Nephron (organoid): ENCODE measurements at regions not wholly inside any gene's neighbourhood (a gene's known extent, or its start where the extent isn't known, plus 50 kb on each side); places are given as distances from the start of the nearest gene placed in this dataset.
"Not testable (repeated sequence)": the region's sequence is repeated elsewhere in the genome, so short reads cannot be mapped to it uniquely, and the experiment has no call there.

Experiments
- H3K27ac Mint-ChIP-seq, 3 experiments: 2 replicates each; pipeline ENCODE4 v1.8.0; 2020; ENCODE audit warnings: mixed read lengths in 3 of 3, mild to moderate bottlenecking in 2 of 3, moderate library complexity in 1 of 3
- H3K27me3 Mint-ChIP-seq: 2 replicates; pipeline ENCODE4 v1.8.0; 2021; ENCODE audit warnings: low read depth, mild to moderate bottlenecking, moderate library complexity, mixed read lengths
- H3K36me3 Mint-ChIP-seq: 2 replicates; pipeline ENCODE4 v1.8.0; 2020; ENCODE audit warnings: low read depth, mixed read lengths
- H3K4me1 Mint-ChIP-seq: 2 replicates; pipeline ENCODE4 v1.8.0; 2020; ENCODE audit warnings: mixed read lengths
- H3K4me3 Mint-ChIP-seq, 3 experiments: 2 replicates each; pipeline ENCODE4 v1.8.0; 2020; ENCODE audit warnings: mild to moderate bottlenecking in 3 of 3, mixed read lengths in 3 of 3, moderate library complexity in 2 of 3
- H3K9me3 Mint-ChIP-seq: 2 replicates; pipeline ENCODE4 v1.8.0; 2020; ENCODE audit warnings: mixed read lengths
- TF ChIP-seq, protein P1 (sequence below), 3 experiments: fragments of 200-600 bp; sonication (generic); IDR thresholded peaks; one replicate each; pipeline ENCODE4 v1.5.0; 2021; ENCODE audit warnings: antibody characterized with exemption in 3 of 3; ENCODE audit not compliant: unreplicated experiment in 3 of 3

DNA sequence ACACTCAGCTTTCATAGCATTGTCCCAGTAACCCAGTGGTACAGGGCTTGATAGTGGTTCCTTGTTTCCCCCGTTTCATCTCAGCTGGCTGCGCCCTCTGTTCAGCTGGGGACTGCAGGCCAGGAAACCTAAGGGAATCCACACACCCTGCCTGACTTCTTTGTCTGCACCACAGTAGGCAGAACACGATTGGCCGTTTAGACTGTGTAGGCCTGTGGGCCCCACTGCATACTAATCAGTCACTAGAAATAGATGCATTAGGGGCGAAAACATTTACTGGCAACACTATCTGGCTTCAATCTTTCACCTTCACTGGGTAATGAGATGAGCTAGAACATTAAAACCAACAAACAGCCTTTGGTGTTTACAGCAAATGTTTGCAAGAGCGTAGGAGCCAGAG, 512.7 kb upstream of the BRINP1 start:
- TF ChIP-seq, protein P1, sequence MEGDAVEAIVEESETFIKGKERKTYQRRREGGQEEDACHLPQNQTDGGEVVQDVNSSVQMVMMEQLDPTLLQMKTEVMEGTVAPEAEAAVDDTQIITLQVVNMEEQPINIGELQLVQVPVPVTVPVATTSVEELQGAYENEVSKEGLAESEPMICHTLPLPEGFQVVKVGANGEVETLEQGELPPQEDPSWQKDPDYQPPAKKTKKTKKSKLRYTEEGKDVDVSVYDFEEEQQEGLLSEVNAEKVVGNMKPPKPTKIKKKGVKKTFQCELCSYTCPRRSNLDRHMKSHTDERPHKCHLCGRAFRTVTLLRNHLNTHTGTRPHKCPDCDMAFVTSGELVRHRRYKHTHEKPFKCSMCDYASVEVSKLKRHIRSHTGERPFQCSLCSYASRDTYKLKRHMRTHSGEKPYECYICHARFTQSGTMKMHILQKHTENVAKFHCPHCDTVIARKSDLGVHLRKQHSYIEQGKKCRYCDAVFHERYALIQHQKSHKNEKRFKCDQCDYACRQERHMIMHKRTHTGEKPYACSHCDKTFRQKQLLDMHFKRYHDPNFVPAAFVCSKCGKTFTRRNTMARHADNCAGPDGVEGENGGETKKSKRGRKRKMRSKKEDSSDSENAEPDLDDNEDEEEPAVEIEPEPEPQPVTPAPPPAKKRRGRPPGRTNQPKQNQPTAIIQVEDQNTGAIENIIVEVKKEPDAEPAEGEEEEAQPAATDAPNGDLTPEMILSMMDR (IDR thresholded peaks at IDR 0.05; ENCODE audit: unreplicated experiment in 3 of 3), result no peak
- H3K4me1 Mint-ChIP-seq, result no peaks in the 10 kb centered on the region
- no peaks in the 10 kb centered on the region for H3K36me3 Mint-ChIP-seq
- H3K4me3 Mint-ChIP-seq, result no peak overlapping the region
- no peaks in the 10 kb centered on the region for H3K27me3 Mint-ChIP-seq
- no peaks in the 10 kb centered on the region for H3K9me3 Mint-ChIP-seq
- no peak overlapping the region for H3K27ac Mint-ChIP-seq

DNA sequence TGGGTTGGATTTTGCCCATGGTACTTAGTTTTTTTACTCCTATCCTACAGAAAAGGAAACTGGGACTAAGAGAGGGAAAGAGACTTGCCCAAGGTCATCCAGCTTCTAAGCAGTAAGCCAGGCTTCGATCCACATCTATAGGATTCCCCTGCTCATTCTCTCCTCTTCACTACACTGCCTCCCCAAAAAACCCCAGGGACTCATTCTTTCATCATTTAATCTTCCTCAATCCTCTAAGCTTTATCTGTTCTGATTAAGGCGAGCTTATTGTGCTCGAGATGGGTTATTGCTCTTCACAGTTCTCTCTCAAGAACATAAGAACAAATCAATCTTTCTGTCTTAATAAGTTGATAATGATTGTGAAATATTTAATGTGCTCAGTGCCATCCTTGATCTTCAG, 511.1 kb upstream of the BRINP1 start:
- Mint-ChIP-seq H3K36me3 (no peaks in the 10 kb centered on the region), H3K9me3 (no peaks in the 10 kb centered on the region), H3K27ac (no peak overlapping the region), H3K4me1 (no peaks in the 10 kb centered on the region), H3K4me3 (no peak overlapping the region), H3K27me3 (no peaks in the 10 kb centered on the region)
- TF ChIP-seq, protein P1 (IDR thresholded peaks at IDR 0.05; ENCODE audit: unreplicated experiment in 3 of 3), result no peak

DNA sequence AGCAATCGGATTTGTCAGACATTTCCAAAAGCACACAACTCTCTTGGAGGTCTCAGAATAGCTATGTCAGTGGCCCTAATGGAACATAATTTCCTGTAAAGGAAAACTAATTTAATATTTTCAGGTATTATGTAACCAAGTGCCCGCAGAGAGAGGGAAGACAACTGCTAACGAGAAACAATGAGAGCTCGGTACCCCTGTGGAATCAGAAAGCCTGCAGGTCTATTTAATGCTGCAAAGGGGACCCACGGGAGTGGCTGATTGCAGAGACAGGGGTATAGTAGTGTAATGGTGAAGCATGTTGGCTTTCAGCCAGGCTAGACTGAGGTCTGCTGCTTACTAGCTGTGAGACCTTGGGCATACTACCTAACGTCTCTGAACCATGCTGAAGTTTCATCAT, 508.1 kb upstream of the BRINP1 start:
- H3K27ac Mint-ChIP-seq, result no peak overlapping the region
- no peaks in the 10 kb centered on the region for H3K4me1 Mint-ChIP-seq
- H3K36me3 Mint-ChIP-seq, result no peaks in the 10 kb centered on the region
- no peak overlapping the region for H3K4me3 Mint-ChIP-seq
- no peaks in the 10 kb centered on the region for H3K9me3 Mint-ChIP-seq
- TF ChIP-seq, protein P1 (IDR thresholded peaks at IDR 0.05; ENCODE audit: unreplicated experiment in 3 of 3), result no peak
- no peaks in the 10 kb centered on the region for H3K27me3 Mint-ChIP-seq

DNA sequence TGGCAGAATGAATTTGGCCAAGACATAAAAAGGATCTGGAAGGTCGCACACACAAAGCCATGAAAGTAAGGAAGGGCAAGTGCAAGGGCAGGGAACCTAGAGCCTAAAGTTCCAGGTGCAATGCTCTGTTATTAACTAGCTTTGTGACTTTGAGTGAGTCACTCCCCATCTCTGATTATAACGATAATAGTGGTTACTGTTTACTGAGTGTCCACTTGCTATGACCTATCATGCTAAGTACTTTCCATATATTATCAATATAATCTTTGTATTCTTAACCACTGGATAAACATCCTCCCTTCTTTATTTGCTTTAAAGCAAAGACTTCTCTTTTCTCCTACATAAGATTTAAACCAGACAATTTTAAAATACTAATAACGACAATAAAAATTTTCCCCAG, 504.6 kb upstream of the BRINP1 start:
- Mint-ChIP-seq H3K4me1 (no peaks in the 10 kb centered on the region), H3K4me3 (no peak overlapping the region), H3K27me3 (no peaks in the 10 kb centered on the region), H3K9me3 (no peaks in the 10 kb centered on the region), H3K27ac (no peak overlapping the region), H3K36me3 (no peaks in the 10 kb centered on the region)
- TF ChIP-seq, protein P1 (IDR thresholded peaks at IDR 0.05; ENCODE audit: unreplicated experiment in 3 of 3), result no peak

DNA sequence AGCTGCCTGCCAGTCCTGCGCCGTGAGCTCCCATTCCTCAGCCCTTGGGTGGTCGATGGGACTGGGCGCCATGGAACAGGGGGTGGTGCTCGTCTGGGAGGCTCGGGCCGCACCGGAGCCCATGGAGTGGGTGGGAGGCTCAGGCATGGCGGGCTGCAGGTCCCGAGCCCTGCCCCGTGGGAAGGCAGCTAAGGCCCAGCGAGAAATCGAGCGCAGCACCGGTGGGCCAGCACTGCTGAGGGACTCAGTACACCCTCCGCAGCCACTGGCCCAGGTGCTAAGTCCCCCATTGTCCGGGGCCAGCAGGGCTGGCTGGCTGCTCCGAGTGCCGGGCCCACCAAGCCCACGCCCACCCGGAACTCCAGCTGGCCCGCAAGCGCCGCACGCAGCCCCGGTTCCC, 501.0 kb upstream of the BRINP1 start:
- H3K4me1 Mint-ChIP-seq, H3K9me3 Mint-ChIP-seq, H3K27ac Mint-ChIP-seq, H3K36me3 Mint-ChIP-seq, H3K4me3 Mint-ChIP-seq, H3K27me3 Mint-ChIP-seq: not testable (repeated sequence)

- no peaks in the 10 kb centered on the region for H3K27me3 Mint-ChIP-seq
- H3K27ac Mint-ChIP-seq, result no peak overlapping the region
- H3K4me1 Mint-ChIP-seq, result no peaks in the 10 kb centered on the region
- H3K9me3 Mint-ChIP-seq, result peaks cover 3% of the 10 kb centered on the region
- H3K36me3 Mint-ChIP-seq, result no peaks in the 10 kb centered on the region
- no peak overlapping the region for H3K4me3 Mint-ChIP-seq
- TF ChIP-seq, protein P1 (IDR thresholded peaks at IDR 0.05; ENCODE audit: unreplicated experiment in 3 of 3), result no peak
These were observed 499.5 kb upstream of the BRINP1 start for GRCh38 chr9:119868694-119869093.

GRCh38 chr9:119861842-119862241, 492.6 kb upstream of the BRINP1 start:
- Mint-ChIP-seq H3K9me3 (peaks cover 3% of the 10 kb centered on the region), H3K27ac (no peak overlapping the region), H3K36me3 (no peaks in the 10 kb centered on the region), H3K27me3 (peaks cover 4% of the 10 kb centered on the region), H3K4me3 (no peak overlapping the region), H3K4me1 (no peaks in the 10 kb centered on the region)
- TF ChIP-seq, protein P1 (IDR thresholded peaks at IDR 0.05; ENCODE audit: unreplicated experiment in 3 of 3), result no peak
